Mucosa of rectum (tissue), 2 donors: ENCODE measurements at regions not wholly inside any gene's neighbourhood (a gene's known extent, or its start where the extent isn't known, plus 50 kb on each side); places are given as distances from the start of the nearest gene placed in this dataset.

Experiments used
- H3K27ac ChIP-seq, 2 donors: one replicate each; pipeline ENCODE4 v1.7.0; 2013; ENCODE audit warnings: inconsistent platforms in 2 of 2, low read depth in 2 of 2, low read length in 2 of 2
- H3K27me3 ChIP-seq, 2 donors: one replicate each; pipeline ENCODE4 v1.7.0; 2013; ENCODE audit warnings: low read length in 2 of 2; ENCODE audit not compliant: control insufficient read depth in 2 of 2, insufficient read depth in 2 of 2
- H3K36me3 ChIP-seq, 2 donors: one replicate each; pipeline ENCODE4 v1.7.0; 2013; ENCODE audit warnings: low read length in 2 of 2; ENCODE audit not compliant: control insufficient read depth in 2 of 2, insufficient read depth in 2 of 2
- H3K4me1 ChIP-seq, 2 donors: one replicate each; pipeline ENCODE4 v1.7.0; 2013; ENCODE audit warnings: low read length in 2 of 2, mild to moderate bottlenecking in 1 of 2; ENCODE audit not compliant: control insufficient read depth in 2 of 2, insufficient read depth in 2 of 2
- H3K4me3 ChIP-seq, 2 donors: one replicate each; pipeline ENCODE4 v1.7.0; 2013; ENCODE audit warnings: low read length in 2 of 2
- H3K9ac ChIP-seq, 2 donors: one replicate each; pipeline ENCODE4 v1.7.0; 2013; ENCODE audit warnings: low read length in 2 of 2, low read depth in 1 of 2, mild to moderate bottlenecking in 1 of 2
- H3K9me3 ChIP-seq, 2 donors: one replicate each; pipeline ENCODE4 v1.7.0; 2013; ENCODE audit warnings: low read length in 2 of 2; ENCODE audit not compliant: control insufficient read depth in 2 of 2
- donor health status: healthy.
- donor health status: Normal muscosa, but diverticular disease.

DNA sequence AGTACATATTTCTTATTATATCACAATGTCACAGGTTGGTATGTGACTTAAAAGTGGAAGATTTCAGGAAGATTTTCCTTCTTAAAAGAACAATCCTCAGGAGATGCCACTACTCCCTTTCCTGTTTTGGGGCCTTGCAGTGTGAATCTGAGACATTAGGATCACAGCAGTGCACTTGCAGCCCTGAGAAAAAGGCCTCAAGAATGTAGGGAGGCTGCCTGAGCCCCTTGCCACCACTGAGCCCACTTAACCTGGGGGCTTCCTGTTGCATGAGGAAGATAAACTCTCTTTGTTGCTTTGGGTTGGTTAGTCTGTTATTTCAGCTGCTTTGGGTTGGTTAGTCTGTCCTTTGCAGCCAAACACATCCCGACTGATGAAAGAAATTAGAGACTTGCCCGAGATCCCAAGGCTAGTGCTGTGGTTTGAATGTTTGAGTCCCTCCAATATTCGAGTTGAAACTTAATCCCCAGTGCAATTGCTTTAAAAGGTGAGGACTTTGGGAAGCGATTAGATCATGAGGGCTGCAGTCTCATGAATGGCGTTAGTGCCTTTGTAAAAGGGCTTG, 151.3 kb upstream of the SP4 start:
- H3K9me3 ChIP-seq = no peaks in the 10 kb centered on the region
- no peak overlapping the region for H3K4me3 ChIP-seq
- no peaks in the 10 kb centered on the region for H3K27me3 ChIP-seq

DNA sequence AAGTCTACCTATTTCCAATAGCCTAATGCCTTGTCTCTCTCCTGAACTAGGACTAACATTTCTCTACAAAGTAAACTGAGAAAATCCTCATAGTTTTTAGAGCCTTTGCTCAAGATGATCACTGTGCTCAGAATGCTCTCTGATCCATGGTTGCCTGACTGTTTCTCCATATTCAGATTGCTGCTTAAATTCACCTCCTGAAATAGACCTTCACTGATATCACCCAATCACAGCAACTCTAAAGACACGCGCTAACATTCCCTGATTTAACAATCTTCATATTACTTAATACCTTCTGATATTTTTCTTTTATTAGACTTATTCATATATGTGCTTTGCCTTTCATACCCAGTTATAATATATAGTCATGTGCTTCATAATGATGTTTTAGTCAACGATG, 148.9 kb upstream of the SP4 start:
- no peak overlapping the region for H3K4me3 ChIP-seq
- no peaks in the 10 kb centered on the region for H3K36me3 ChIP-seq
- H3K9me3 ChIP-seq = no peaks in the 10 kb centered on the region
- no peaks in the 10 kb centered on the region for H3K4me1 ChIP-seq
- H3K27ac ChIP-seq = no peak overlapping the region
- no peaks in the 10 kb centered on the region for H3K27me3 ChIP-seq
- no peak overlapping the region for H3K9ac ChIP-seq

More for the DNA sequence above, 151.3 kb upstream of the SP4 start:
- Histone ChIP-seq H3K36me3 (no peaks in the 10 kb centered on the region), H3K27ac (no peak overlapping the region), H3K4me1 (no peaks in the 10 kb centered on the region), H3K9ac (no peak overlapping the region)

DNA sequence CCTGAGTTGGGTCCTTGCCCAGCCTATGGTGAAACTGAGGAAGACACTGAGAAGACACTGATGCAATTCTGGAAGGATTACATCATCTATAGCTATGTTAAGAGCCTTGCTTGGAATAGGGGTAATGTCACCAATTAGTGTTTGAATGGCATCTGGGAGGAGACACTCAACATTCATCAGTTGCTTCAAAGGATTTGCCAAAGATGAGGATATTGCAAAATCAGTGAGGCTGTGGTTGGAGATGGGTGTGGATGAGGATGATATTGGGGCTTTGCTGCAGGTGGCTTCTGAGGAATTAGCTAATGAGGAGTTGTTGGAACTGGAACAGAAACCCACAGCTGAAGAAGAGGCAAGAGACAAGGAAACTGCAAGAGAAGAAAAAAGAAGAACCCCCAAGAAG, 146.7 kb upstream of the SP4 start:
- no peak overlapping the region for H3K27ac ChIP-seq
- H3K4me3 ChIP-seq = no peak overlapping the region
- H3K9me3 ChIP-seq = no peaks in the 10 kb centered on the region
- no peaks in the 10 kb centered on the region for H3K36me3 ChIP-seq
- no peaks in the 10 kb centered on the region for H3K27me3 ChIP-seq
- no peaks in the 10 kb centered on the region for H3K4me1 ChIP-seq
- H3K9ac ChIP-seq = no peak overlapping the region

DNA sequence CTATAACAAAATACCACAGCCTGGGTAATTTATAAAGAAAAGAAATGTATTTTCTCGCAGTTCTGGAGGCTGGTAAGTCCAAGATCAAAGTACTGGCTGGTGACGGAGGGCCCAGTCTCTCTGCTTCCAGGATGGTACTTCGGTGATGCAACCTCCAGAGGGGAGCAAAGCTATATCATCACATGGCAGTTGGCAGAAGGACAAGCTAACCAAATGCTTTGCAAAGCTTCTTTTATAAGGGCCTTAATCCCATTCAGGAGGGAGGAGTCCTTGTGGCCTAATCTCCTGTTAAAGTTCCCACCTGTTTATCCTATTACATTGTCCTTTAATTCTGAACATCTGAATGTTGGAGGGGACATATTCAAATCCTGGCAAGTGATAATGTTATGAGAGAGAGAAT, 134.1 kb upstream of the SP4 start:
- H3K4me1 ChIP-seq = no peaks in the 10 kb centered on the region
- no peaks in the 10 kb centered on the region for H3K9me3 ChIP-seq
- no peaks in the 10 kb centered on the region for H3K27me3 ChIP-seq
- no peaks in the 10 kb centered on the region for H3K36me3 ChIP-seq
- no peak overlapping the region for H3K4me3 ChIP-seq
- H3K27ac ChIP-seq = no peak overlapping the region
- H3K9ac ChIP-seq = no peak overlapping the region

DNA sequence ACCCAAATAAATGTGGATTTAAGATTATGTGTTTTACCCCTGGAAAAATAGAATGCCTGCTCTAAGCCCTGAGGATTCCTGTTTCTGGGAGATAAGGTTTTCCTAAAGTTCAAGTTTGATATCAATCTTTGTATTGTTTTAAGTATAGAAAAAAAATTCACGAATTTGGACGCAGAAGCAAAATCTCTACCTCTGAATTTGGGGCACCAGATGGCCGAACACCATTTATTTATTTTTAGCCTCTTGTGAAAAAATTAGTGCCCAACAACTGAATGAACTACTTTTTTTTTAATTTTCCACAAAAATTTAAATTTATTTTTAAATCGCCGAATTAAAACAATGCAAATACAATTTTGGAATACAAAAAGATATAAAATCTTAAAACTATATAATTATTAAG, 128.1 kb upstream of the SP4 start:
- Histone ChIP-seq H3K27ac (no peak overlapping the region), H3K36me3 (no peaks in the 10 kb centered on the region), H3K9me3 (no peaks in the 10 kb centered on the region)

DNA sequence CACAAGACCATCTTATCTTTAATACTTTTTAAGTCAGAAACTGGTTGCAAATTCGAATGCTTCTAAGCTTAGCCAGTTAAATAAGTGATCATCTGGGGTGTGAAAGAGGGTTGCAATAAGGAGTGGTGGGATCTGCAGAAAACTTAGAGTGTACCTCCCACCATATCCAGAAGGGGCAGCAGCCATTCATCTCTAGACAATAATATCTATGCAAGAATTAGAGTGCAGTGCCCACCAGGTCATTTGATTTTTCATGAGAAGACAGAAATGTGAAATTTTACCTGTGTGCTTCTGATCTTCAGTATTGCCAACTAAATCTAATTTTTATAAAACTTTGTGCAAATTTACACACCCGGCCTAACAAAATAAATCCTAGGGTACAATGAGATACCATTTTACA, 127.2 kb upstream of the SP4 start:
- H3K4me3 ChIP-seq = no peak overlapping the region
- H3K36me3 ChIP-seq = no peaks in the 10 kb centered on the region
- no peaks in the 10 kb centered on the region for H3K9me3 ChIP-seq
- no peak overlapping the region for H3K27ac ChIP-seq
- no peaks in the 10 kb centered on the region for H3K27me3 ChIP-seq
- no peak overlapping the region for H3K9ac ChIP-seq
- no peaks in the 10 kb centered on the region for H3K4me1 ChIP-seq

More for the DNA sequence above, 128.1 kb upstream of the SP4 start:
- no peak overlapping the region for H3K9ac ChIP-seq
- no peak overlapping the region for H3K4me3 ChIP-seq
- H3K4me1 ChIP-seq = no peaks in the 10 kb centered on the region
- H3K27me3 ChIP-seq = no peaks in the 10 kb centered on the region

DNA sequence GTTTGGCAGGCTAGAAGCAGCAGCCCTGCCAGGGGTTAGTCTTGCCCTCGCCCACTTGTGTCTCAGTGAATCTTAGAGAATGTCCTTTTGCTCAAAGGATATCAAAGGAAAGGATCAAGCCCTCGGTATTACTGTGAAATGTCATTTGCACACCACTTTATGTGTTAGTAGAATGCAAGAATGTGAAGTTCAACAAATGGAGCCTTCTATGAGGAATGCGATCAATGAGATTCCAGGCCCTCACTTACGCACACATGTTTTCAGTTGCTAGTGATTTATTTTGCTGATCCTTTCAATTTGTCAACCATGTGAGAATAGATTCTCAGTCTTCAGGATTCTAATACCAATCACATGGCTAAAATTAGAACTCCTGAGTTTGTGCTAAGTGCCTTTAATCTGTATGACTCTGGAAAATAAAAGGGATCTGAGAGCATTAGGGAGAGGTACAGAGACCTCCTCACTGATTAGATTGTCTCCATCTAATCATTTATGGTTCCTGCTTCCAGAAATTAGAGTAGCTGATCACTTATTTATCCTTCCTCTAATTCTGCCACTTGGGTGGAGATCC, 123.0 kb upstream of the SP4 start:
- Histone ChIP-seq H3K9me3 (no peaks in the 10 kb centered on the region), H3K27ac (no peak overlapping the region), H3K4me3 (no peak overlapping the region), H3K9ac (no peak overlapping the region), H3K4me1 (no peaks in the 10 kb centered on the region), H3K27me3 (no peaks in the 10 kb centered on the region), H3K36me3 (no peaks in the 10 kb centered on the region)

DNA sequence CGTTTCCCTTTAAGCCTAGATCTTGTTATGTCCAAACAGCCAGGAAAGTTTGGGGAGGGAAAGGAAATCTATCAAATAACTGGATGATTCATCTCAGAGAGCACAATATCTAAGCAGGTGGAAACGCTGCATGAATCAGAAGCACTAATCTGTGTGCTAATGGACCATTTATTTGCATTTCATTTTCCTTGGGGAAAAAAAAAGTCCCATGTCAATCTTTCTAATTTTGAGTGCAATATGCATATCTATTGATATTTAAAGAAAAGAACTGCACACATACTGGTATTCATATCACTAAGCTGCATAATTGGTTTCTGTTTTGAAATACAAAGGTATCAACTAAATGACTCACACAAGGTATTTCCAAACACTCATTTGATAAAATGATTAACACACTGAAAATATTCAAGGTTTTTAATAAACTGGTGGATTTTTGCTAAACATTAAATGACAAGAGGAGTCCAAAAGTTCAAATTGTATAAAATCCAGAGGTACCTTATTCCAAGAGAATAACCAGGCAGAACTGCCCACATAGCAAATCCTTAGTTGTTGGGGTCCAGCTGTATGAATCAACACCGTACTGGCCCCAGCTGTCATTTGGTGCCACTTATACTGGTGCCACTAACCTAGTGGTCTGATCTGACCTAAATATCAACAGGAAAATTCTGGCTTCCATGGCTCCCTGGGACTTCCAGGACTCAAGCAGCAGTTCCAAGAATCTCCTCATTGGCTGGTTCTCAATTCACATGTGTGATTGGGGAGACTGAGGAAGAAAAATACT, 122.2 kb upstream of the SP4 start:
- H3K4me3 ChIP-seq = no peak overlapping the region
- no peak overlapping the region for H3K9ac ChIP-seq
- no peaks in the 10 kb centered on the region for H3K9me3 ChIP-seq

DNA sequence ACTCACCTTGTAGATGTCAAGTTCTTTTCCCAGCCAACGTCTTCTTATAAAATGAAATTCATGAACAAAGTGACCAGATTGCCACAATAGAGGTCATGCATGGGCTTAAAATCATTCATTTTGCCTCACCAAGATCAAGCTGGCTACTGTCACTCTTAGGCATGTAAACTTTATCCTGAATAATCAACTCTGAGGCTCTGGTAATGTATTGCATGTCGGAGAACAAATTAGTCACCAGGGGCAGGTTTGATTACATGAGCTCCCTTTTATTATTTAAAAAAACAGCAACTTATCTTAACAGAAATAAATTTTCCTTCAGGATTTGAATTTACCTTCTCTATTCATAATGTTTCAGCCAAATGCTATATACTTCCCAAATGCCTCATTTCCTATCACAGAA, 112.9 kb upstream of the SP4 start:
- H3K4me3 ChIP-seq = no peak overlapping the region
- H3K9ac ChIP-seq = no peak overlapping the region
- H3K9me3 ChIP-seq = no peaks in the 10 kb centered on the region
- no peaks in the 10 kb centered on the region for H3K27me3 ChIP-seq
- H3K27ac ChIP-seq = no peak overlapping the region
- H3K36me3 ChIP-seq = no peaks in the 10 kb centered on the region
- no peaks in the 10 kb centered on the region for H3K4me1 ChIP-seq

More for the DNA sequence above, 122.2 kb upstream of the SP4 start:
- Histone ChIP-seq H3K27me3 (no peaks in the 10 kb centered on the region), H3K27ac (no peak overlapping the region), H3K36me3 (no peaks in the 10 kb centered on the region), H3K4me1 (no peaks in the 10 kb centered on the region)

DNA sequence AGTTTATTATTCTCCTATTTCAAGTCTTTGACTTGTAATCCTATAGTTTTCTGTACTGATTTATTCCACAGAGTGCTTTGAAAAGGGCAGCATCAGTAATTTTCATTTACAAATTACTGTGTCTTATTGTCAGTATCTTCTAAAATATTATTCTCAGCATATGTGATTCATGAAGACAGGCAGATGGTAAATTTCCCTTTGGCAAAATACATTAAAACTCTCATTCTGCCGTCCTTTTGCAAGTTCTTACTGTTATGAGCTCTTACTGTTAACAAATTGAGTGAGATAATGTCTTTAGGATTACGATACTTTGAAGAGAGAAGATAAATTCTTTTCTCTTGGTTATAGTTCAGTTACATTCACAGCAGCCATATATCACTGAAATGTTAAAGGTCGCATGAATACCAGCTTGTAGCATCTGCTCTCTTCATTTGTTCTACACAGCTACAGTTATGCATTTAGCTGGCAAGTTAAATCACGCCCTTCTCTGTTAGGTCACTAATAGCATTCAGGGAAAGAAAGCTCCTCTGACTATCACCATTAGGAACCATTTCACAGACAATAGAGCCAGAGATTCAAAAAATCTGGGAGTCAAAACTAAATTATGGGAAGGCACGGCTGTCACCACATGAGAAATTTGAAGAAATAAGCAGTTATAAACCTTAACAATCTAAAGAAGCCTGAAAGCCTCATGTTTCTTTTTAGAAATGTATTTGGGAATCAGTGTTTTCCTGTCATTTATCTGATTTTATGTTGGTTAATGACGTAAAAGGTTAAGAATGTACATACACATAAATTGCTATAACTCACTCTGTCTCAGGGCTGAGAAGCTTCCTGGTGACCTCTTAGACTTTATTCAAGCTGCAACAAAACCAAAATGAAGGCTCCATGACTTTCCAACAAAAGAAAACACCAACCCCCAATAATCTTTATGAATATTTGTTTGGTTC, 109.6 kb upstream of the SP4 start:
- Histone ChIP-seq H3K4me1 (no peaks in the 10 kb centered on the region), H3K9ac (no peak overlapping the region), H3K27me3 (no peaks in the 10 kb centered on the region), H3K36me3 (no peaks in the 10 kb centered on the region), H3K4me3 (no peak overlapping the region), H3K27ac (no peak overlapping the region), H3K9me3 (no peaks in the 10 kb centered on the region)
